ENCODE measurements at regions not wholly inside any gene's neighbourhood (a gene's known extent, or its start where the extent isn't known, plus 50 kb on each side); places are given as distances from the start of the nearest gene placed in this dataset.

DNA sequence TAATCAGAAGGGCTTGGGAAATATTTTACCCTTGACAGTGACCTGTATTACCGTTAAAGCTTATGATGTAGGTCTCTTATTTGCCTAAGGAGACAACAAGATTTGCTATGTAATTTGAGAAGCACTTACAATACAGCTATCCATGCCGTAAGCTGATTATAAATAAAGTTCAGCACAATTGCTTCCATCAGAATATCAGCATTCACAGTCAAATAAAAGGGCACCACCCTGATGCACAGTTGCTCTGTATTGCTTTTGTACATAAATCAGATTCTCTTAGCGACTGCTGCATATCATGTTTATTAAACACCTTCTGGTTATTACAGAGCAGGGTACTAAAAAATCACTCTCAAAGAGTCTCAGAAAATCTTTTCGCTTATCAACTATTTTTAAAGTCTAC lies 67.3 kb upstream of the VRK1 start:
- no peak for DNase-seq

DNA sequence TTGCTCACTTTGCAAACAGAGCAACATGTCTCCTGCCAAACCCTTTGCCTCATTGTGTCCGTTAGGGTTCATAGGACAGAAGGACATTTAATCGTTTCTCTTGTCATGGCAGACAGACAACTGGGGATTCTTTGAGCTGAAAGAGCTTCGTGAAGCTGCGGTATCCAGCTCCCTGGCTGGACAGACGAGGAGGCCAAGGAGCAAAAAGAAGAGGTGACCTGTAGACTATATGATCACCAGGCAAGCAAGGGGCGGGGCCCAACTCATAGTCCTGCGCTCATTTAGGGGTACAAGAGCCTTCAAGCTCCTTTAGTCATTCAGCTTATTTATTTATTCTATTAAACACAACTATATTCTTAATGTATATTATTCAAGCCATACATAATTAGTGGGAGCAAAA lies 66.8 kb upstream of the VRK1 start:
- no peak for DNase-seq

DNA sequence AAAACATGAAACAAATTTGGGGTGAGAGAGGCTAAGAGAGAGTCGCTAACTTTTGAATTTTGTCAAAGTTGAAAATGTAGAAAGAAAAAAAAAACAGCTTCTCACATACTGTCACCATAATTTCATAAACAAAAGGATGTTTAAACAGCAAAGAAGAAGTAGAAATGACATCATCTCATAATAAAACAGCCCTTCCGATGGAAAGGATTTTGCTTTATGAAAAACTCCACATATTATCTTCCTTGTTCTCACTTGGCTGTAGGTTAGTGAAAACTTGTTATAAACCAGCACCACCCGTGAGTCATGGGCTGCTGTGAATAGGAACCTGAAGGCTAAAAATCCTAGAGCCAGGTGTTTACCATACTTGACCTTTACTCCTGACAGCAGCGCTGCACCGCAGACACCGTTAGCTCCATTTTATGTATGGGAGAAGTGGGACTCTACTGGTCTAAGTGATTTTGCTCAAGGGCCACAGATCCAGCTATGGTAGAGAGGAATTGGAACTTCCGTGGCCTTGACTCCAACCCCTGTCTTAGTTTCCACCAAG lies 63.0 kb upstream of the VRK1 start:
- DNase-seq = no peak

DNA sequence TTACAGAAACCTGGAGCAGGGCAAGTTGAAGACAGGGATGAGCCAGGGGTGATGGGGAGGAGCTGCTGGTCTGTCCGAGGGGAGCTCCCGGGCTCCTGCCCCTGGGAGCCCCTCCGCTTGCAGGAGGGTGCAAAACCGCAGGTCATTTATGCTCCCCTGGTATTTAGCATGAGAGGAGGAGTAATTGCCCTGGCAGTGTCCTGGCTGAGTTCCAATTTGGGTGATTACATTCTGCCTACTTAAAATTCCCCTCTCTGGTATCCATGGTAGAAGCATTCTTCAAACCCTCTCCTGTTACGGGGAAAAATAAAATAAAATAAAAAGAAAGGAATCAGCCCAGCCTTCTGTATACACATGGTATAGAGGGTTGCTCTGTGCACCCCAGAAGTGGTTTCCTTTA lies 61.7 kb upstream of the VRK1 start:
- peak; percentile 66 for DNase-seq

DNA sequence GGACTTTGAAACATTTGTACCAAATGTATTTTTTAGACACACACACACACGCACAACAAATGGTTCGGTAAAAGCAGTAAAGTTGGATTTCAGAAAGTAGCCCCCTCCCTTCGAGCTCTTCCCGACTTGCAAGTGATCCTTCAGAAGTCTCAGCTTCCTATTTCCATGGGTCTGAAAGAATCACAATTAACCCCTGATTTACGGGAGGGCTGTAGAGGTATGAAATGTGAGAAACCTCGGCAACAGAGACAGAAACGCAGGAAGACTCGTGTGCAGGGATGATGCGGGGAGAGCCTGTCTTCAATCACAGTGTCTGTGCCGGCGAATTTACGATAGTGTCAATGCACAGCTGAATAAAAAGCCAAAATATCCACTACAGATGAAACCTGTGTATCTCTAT lies 60.7 kb upstream of the VRK1 start:
- no peak for DNase-seq

DNA sequence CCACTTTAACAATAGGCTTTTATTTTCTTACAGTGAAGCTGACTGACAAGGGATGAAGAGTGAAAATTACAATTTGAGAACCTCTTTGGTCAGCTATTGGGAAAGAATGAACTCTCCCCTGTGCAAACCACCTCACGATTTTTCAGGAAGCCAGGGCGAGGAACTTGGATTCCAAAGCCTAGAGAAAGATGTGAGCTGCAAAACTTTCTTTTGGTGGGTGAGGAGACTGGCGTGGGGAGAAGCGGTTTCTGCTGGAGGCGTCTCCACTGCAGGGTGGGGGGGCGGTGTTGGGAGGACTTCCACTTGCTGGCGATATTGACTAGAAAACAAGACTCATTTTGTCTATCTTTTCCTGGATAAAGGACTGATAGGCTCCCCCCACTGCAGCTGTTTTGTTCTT lies 59.3 kb upstream of the VRK1 start:
- no peak for DNase-seq

DNA sequence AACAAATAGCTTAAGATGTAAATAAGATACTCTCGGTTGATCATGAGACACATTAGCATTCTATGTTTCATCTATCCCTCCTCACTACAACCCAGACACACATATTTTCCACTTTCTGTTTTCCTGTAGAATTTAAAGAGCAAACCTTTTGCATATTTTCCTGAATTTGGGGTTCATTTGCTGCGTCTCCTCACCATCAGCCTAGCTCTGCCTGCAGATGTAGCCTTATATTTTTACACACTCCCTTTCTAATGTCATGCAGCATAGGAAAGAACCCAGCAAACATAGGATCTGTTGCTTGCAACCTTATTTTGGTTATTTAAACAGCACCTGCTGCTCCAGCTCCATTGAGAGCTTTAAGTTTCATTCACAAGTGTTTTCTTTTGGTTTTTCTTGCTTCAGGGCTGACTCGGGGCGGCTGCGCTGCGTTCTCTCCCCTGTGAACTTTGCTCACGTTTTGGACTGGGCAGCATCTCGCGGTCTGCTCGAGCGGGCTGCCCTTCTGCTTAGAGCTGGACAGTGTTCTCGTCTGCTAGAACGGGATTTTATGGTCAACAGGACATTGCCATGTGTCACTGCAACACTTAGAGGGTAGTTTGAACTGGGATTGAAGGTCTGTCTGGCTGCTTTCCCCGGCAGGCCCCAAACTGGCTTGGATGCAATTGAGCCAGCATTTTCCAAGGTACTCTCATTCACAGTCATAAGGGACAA lies 57.8 kb upstream of the VRK1 start:
- DNase-seq = no peak

DNA sequence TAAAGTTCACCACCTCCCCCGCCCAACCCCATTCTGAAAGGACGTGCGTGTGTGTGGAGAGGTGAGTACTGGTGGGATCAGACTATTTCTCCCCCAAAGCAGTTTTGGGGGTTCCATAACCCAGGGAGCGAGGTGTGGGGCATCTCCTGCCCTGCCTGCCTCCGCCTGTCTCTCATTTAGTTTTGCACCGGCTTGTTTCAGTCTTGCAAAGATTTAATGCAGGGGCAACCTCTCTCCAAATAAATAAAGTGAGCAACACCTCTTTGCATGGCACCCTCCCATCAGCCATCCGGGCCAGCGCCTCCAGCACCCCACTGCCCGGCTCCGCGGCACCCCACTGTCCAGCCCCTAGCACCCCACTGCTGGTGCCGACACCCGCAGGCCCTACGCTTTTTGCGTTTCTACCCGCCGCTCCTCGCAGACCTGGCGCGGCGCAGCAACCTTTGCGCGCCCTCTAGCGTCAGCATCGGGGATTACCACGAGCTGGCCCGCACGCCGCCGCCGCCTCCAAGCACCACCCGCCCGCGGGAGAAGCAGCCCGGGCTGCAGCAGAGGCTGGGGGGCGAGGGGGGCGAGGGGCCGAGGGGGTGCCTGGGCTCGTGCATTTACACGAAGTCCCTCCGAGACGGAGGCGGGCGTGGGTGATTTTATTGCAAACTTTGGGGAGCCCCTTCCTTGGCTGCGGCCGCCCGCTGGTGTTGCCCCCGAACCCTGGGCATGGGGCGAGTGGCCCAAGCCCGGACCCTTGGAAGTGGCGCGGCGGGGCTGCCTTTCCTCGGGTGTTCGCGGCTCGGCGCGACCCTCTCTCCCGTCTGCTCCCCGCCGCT lies 55.8 kb upstream of the VRK1 start:
- DNase-seq = peak; percentile 14

DNA sequence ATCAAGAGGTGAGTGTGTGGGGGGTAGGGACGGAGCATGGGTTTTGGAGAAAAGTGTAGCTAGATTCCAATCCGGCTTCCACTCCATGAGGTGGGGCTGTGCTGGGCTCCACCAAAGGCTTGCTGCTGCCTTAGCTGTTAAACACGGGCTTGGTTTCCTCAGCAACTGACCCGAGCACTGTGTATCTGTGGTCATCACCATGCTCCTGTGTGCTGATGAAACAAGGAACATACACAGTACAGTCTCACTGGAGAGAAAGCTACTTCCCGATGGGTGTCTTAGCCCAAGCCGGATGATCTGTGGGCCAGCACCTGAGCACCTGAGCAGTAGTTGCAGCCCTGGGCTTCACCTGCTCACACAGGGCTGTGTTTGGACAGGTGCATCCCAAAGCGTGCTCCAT lies 52.9 kb upstream of the VRK1 start:
- no peak for DNase-seq

DNA sequence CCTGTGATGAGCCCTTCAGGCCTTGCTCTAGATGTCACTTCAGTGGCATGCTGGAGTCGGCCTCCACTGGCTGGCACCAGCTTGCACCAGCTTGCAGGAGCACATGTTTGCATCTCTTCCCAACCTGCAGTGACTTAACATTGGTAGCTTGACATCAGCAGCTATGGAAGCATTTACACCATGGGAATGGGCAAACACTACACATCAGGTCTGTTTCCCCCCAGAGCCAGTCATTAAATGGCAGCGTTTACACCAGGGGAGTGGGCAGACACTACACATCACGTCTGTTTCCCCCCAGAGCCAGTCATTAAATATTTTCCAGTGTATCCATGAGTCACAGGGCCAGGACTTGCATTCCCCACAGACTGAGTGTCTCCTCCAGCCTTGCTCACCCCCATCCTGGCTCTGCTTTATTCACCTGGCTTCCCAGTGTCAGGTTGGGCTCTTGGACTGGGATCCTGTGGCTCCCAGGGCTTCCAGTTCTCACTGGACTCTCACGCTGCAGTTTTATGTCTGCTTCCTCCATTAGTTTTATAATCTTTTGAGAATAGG lies 51.6 kb upstream of the VRK1 start:
- DNase-seq = no peak

DNA sequence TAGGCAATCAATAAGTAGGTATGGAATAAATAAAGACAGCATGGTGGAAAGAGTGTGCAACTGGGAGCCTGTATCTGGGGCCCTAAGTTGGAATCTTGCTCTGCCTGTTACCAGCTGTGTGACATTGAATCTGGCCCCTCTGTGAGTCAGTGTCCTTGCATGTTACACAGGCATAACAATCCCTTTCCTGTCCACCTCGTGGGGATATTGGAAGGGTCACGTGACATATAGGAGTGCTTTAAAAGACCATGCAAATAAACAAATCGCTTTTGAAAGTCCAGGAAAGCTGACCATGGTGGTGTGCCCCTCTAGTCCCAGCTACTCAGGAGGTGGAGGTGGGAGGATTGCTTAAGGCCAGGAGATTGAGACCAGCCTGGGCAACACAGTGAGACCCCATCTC lies 51.1 kb upstream of the VRK1 start:
- DNase-seq = no peak

DNA sequence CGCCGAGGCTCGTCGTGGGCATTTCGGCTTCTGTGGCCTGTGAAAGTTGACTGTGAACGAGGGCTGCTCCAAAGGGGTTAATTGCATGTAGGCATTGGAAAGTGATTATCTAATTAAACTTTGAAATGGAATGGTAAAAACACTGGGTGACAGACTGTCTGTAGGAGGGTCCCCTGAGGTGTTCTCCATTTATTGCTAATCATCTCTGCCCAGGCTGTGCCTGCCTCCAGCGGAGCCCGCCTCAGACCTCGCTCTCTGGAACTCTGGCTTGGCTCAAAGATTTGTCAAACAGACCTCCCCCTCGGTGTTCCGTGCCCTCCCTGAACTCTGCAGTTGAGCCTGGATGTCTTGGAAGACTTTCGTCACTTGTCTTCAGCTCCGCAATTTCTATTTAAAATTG lies 50.2 kb upstream of the VRK1 start:
- DNase-seq = no peak
